ENCODE measurements at regions not wholly inside any gene's neighbourhood (a gene's known extent, or its start where the extent isn't known, plus 50 kb on each side); places are given as distances from the start of the nearest gene placed in this dataset.

DNA sequence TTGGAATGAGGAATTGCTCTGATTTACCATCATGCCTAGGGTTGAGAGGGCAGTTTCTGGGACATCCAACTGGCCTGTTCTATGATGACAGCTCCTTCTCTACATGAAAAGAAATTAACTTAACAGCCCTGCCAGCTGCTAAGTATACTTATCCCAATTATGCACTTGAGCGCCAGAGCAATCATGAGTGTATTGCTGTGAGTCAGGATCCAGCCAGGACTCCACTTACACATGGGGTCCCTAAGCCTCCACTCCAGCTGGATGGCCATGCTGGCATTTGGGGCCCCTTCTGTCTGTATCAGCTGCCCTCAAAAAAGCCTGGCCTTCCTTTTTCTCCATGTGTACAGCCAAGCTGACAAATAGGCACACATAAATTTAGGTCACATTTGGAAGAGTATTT is 481.9 kb downstream of the TMX3 start:
- TF ChIP-seq, protein P1, sequence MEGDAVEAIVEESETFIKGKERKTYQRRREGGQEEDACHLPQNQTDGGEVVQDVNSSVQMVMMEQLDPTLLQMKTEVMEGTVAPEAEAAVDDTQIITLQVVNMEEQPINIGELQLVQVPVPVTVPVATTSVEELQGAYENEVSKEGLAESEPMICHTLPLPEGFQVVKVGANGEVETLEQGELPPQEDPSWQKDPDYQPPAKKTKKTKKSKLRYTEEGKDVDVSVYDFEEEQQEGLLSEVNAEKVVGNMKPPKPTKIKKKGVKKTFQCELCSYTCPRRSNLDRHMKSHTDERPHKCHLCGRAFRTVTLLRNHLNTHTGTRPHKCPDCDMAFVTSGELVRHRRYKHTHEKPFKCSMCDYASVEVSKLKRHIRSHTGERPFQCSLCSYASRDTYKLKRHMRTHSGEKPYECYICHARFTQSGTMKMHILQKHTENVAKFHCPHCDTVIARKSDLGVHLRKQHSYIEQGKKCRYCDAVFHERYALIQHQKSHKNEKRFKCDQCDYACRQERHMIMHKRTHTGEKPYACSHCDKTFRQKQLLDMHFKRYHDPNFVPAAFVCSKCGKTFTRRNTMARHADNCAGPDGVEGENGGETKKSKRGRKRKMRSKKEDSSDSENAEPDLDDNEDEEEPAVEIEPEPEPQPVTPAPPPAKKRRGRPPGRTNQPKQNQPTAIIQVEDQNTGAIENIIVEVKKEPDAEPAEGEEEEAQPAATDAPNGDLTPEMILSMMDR (IDR thresholded peaks at IDR 0.05): no peak
- no peak for TF ChIP-seq POLR2A (IDR thresholded peaks at IDR 0.05)

All from Peyer's patch (tissue), 4 donors.